B cell (primary cell): ENCODE measurements at regions not wholly inside any gene's neighbourhood (a gene's known extent, or its start where the extent isn't known, plus 50 kb on each side); places are given as distances from the start of the nearest gene placed in this dataset.

Experiments
- ATAC-seq: fragments of 200-7000 bp; cut with Tn5 transposase; one replicate; pipeline ENCODE4 v1.10.0; 2021; ENCODE audit warnings: low read depth, mild to moderate bottlenecking, moderate number of reproducible peaks, moderate library complexity
- CTCF ChIA-PET: fragments of 350-600 bp; sonication (Branson Sonifier 250); formaldehyde crosslinking; loops from one replicate; lab custom pipeline; 2021; ENCODE audit warnings: antibody characterized with exemption, inconsistent platforms; lab: Charles Lee
- POLR2A ChIA-PET: fragments of 350-600 bp; sonication (Branson Sonifier 250); formaldehyde crosslinking; loops from one replicate; lab custom pipeline; 2021; ENCODE audit warnings: antibody characterized with exemption; lab: Charles Lee
- DNase-seq: peaks from one replicate; pipeline ENCODE4 v3.0.0; 2013
- H2AFZ ChIP-seq: 2 replicates; pipeline ENCODE4 v1.6.1; 2012; ENCODE audit warnings: mild to moderate bottlenecking, low read depth, low read length; ENCODE audit not compliant: insufficient read depth, poor library complexity, severe bottlenecking
- H3K27ac ChIP-seq, 2 donors: 1 replicate in 1 of 2; 2 replicates in 1 of 2; pipeline ENCODE4 v1.5.1; 2012 to 2013; ENCODE audit warnings: low read length in 2 of 2, mild to moderate bottlenecking in 2 of 2, moderate library complexity in 1 of 2
- H3K27me3 ChIP-seq, 4 experiments: fragments of 200-600 bp in 1 of 4; sonication (generic) in 1 of 4; replicated peaks in 1 of 4; 1 replicate in 2 of 4; 2 replicates in 2 of 4; pipeline versions ENCODE4 v1.6.1 to v1.7.0; 2013 to 2016; ENCODE audit warnings: low read length in 3 of 4, mild to moderate bottlenecking in 2 of 4, mixed read lengths in 1 of 4, moderate library complexity in 1 of 4; ENCODE audit not compliant: insufficient read depth in 4 of 4, control insufficient read depth in 3 of 4; ENCODE audit errors: control extremely low read depth in 1 of 4
- H3K36me3 ChIP-seq, 2 experiments: replicated peaks in 1 of 2; 1 replicate in 1 of 2; 2 replicates in 1 of 2; pipeline versions ENCODE4 v1.6.1 to v1.7.1; 2013; ENCODE audit warnings: low read length in 1 of 2; ENCODE audit not compliant: insufficient read depth in 2 of 2, control insufficient read depth in 1 of 2; ENCODE audit errors: control extremely low read depth in 1 of 2, extremely low read depth in 1 of 2
- H3K4me1 ChIP-seq, 2 donors: fragments of 200-600 bp in 1 of 2; sonication (generic) in 1 of 2; 1 replicate in 1 of 2; 2 replicates in 1 of 2; pipeline versions ENCODE4 v1.5.1 to v1.6.1; 2013 to 2017; ENCODE audit warnings: low read length in 2 of 2; ENCODE audit not compliant: control insufficient read depth in 2 of 2, insufficient read depth in 2 of 2
- H3K4me2 ChIP-seq: replicated peaks from 2 replicates; pipeline ENCODE3; 2012; ENCODE audit warnings: mild to moderate bottlenecking, low read depth, low read length; ENCODE audit not compliant: poor library complexity, severe bottlenecking
- H3K4me3 ChIP-seq, 5 experiments: fragments of 200-600 bp in 1 of 5; sonication (generic) in 1 of 5; 1 replicate in 3 of 5; 2 replicates in 2 of 5; pipeline versions ENCODE4 v1.5.1 to v1.7.0; 2011 to 2016; ENCODE audit warnings: low read length in 4 of 5, mild to moderate bottlenecking in 4 of 5, low read depth in 2 of 5, control low read depth in 1 of 5, moderate library complexity in 1 of 5; ENCODE audit not compliant: insufficient read depth in 1 of 5; ENCODE audit errors: control extremely low read depth in 1 of 5, extremely low read depth in 1 of 5
- H3K79me2 ChIP-seq: fragments of 200-600 bp; sonication (generic); one replicate; pipeline ENCODE4 v1.6.0; 2016; ENCODE audit warnings: low read length; ENCODE audit not compliant: control insufficient read depth, insufficient read depth
- H3K9ac ChIP-seq: fragments of 200-600 bp; sonication (generic); 2 replicates; pipeline ENCODE4 v1.6.1; 2017; ENCODE audit warnings: mild to moderate bottlenecking, low read length, moderate library complexity
- H3K9me3 ChIP-seq, 3 donors: one replicate each; pipeline versions ENCODE4 v1.6.1 to v1.7.1; 2013; ENCODE audit warnings: low read length in 2 of 3; ENCODE audit not compliant: control insufficient read depth in 2 of 3, insufficient read depth in 1 of 3; ENCODE audit errors: control extremely low read depth in 1 of 3
- H4K20me1 ChIP-seq: 2 replicates; pipeline ENCODE4 v1.6.0; 2012; ENCODE audit warnings: mild to moderate bottlenecking, low read length; ENCODE audit not compliant: insufficient read depth, control insufficient read depth, poor library complexity, severe bottlenecking
- H3K27ac Mint-ChIP-seq: one replicate; pipeline ENCODE4 v1.8.0; 2021; ENCODE audit warnings: mixed read lengths
- H3K27me3 Mint-ChIP-seq: one replicate; pipeline ENCODE4 v1.8.0; 2021; ENCODE audit warnings: mixed read lengths
- H3K4me1 Mint-ChIP-seq: one replicate; pipeline ENCODE4 v1.8.0; 2021; ENCODE audit warnings: mixed read lengths
- H3K4me3 Mint-ChIP-seq: one replicate; pipeline ENCODE4 v1.8.0; 2021; ENCODE audit warnings: mixed read lengths
- H3K9me3 Mint-ChIP-seq: one replicate; pipeline ENCODE4 v1.8.0; 2022; ENCODE audit warnings: mixed read lengths; ENCODE audit not compliant: insufficient read depth
- EZH2 ChIP-seq: IDR thresholded peaks from 2 replicates; pipeline ENCODE4 v1.6.1; 2012; ENCODE audit warnings: borderline replicate concordance, low read depth, mild to moderate bottlenecking, moderate library complexity, low read length; ENCODE audit not compliant: insufficient read depth, poor library complexity, severe bottlenecking
- WGBS: methylation state at CpG from one replicate; pipeline ENCODE4 v1.1.5; 2013; ENCODE audit warnings: missing lambda C conversion rate; ENCODE audit not compliant: insufficient coverage; 5-methylcytosine and 5-hydroxymethylcytosine counted together
- intact Hi-C: fragments of 100-400 bp; cut with micrococcal nuclease; formaldehyde crosslinking; loops from one replicate; pipeline ENCODE4 v1.10.0; 2022
- TF ChIP-seq, protein P1 (sequence below): fragments of 200-600 bp; IDR thresholded peaks from one replicate; pipeline ENCODE4 v1.8.0; 2022; ENCODE audit warnings: antibody characterized with exemption, mild to moderate bottlenecking

DNA sequence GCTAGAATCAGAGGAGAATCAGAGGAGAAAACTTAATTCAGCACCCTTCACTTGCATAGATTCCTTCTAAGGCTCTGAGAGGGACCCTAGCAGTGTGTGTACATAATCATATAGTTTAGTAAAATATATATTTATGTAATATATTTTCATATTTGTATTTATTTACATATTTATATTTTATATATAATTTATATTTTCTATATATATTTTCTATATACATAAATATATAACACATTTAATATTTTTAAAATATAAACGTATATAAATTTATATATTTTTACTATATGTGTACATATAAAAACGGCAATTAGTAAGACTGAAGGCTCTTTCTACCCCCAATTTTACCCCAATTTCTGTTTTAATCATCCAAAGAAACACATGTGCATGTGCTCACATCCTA, 80.3 kb downstream of the NXPE2 start:
- Mint-ChIP-seq H3K4me1 (no peaks in the 10 kb centered on the region), H3K27me3 (no peaks in the 10 kb centered on the region), H3K27ac (no peak overlapping the region), H3K4me3 (no peak overlapping the region), H3K9me3 (no peaks in the 10 kb centered on the region)
- Histone ChIP-seq H4K20me1 (no peaks in the 10 kb centered on the region), H3K27me3 (peaks cover 0 to 2% (median 0%) of the 10 kb centered on the region in 4 experiments), H3K4me1 (no peaks in the 10 kb centered on the region), H3K36me3 (no peaks in the 10 kb centered on the region), H3K9ac (no peak overlapping the region), H3K27ac (no peak overlapping the region), H3K79me2 (no peaks in the 10 kb centered on the region), H3K9me3 (peaks cover 0 to 3% (median 0%) of the 10 kb centered on the region in 3 donors), H2AFZ (no peak overlapping the region), H3K4me2 (no peak overlapping the region), H3K4me3 (no peak overlapping the region)
- no peak for DNase-seq
- TF ChIP-seq, protein P1, sequence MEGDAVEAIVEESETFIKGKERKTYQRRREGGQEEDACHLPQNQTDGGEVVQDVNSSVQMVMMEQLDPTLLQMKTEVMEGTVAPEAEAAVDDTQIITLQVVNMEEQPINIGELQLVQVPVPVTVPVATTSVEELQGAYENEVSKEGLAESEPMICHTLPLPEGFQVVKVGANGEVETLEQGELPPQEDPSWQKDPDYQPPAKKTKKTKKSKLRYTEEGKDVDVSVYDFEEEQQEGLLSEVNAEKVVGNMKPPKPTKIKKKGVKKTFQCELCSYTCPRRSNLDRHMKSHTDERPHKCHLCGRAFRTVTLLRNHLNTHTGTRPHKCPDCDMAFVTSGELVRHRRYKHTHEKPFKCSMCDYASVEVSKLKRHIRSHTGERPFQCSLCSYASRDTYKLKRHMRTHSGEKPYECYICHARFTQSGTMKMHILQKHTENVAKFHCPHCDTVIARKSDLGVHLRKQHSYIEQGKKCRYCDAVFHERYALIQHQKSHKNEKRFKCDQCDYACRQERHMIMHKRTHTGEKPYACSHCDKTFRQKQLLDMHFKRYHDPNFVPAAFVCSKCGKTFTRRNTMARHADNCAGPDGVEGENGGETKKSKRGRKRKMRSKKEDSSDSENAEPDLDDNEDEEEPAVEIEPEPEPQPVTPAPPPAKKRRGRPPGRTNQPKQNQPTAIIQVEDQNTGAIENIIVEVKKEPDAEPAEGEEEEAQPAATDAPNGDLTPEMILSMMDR: no peak
- no peak for TF ChIP-seq EZH2
- POLR2A ChIA-PET: no interaction called here
- no peak for ATAC-seq
- CTCF ChIA-PET: no interaction called here
- WGBS: no CpG with 5 or more reads among the region's 2 CpGs
- intact Hi-C loops: no loop called here

DNA sequence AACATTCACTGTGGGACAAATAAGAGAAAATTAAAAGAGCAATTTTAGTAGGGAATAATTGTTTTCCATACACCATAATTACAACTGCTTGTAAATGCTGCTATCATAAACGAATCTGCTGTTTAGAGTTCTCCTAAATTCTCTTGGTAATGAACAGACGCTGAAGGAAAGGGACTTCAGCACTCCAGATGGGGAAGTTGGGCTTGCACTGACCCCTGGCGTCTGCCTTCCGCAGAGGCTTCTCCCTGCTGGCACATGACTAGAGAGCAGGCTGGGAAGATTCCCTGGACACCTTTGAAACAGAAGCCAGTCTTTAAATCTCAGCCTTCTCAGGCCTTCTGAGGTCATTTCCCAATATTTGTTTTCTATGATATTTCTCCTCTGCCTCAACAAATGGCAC, 84.1 kb downstream of the NXPE2 start:
- Histone ChIP-seq H3K36me3 (no peaks in the 10 kb centered on the region), H3K9ac (no peak overlapping the region), H2AFZ (no peak overlapping the region), H3K27me3 (peaks cover 0 to 2% (median 0%) of the 10 kb centered on the region in 4 experiments), H4K20me1 (no peaks in the 10 kb centered on the region), H3K4me3 (no peak overlapping the region), H3K27ac (no peak overlapping the region), H3K4me2 (no peak overlapping the region), H3K4me1 (no peaks in the 10 kb centered on the region), H3K79me2 (no peaks in the 10 kb centered on the region), H3K9me3 (peaks cover 0 to 1% (median 0%) of the 10 kb centered on the region in 3 donors)
- CTCF ChIA-PET: no interaction called here
- intact Hi-C loops: loop anchor here (2.0 kb wide), 1 partner anchor 422 kb away; no protein-coding TSS in a partner anchor
- Mint-ChIP-seq H3K4me1 (no peaks in the 10 kb centered on the region), H3K27ac (no peak overlapping the region), H3K9me3 (no peaks in the 10 kb centered on the region), H3K4me3 (no peak overlapping the region), H3K27me3 (peaks cover 9% of the 10 kb centered on the region)
- TF ChIP-seq, protein P1: peak; percentile 18
- TF ChIP-seq EZH2: no peak
- no peak for DNase-seq
- WGBS: 13% methylated on average over 3 of the region's 4 CpGs
- ATAC-seq: no peak
- POLR2A ChIA-PET: no interaction called here
